ENCODE measurements at regions not wholly inside any gene's neighbourhood (a gene's known extent, or its start where the extent isn't known, plus 50 kb on each side); places are given as distances from the start of the nearest gene placed in this dataset.

- no peak for TF ChIP-seq POLR2AphosphoS5 (IDR thresholded peaks at IDR 0.05)
- no peak for TF ChIP-seq CTCF (IDR thresholded peaks at IDR 0.05)
- TF ChIP-seq POLR2A (IDR thresholded peaks at IDR 0.05) = no peak
Observed at GRCh38 chr20:62534526-62535221, 58.9 kb upstream of the GATA5 start.

Measured in stomach (tissue), 4 donors.